Neutrophil (primary cell): ENCODE measurements at regions not wholly inside any gene's neighbourhood (a gene's known extent, or its start where the extent isn't known, plus 50 kb on each side); places are given as distances from the start of the nearest gene placed in this dataset.

Experiments
- H3K27ac ChIP-seq: fragments of 200-600 bp; sonication (generic); 2 replicates; pipeline ENCODE4 v1.5.1; 2016; ENCODE audit warnings: mild to moderate bottlenecking, moderate library complexity
- H3K27me3 ChIP-seq: fragments of 200-600 bp; sonication (generic); 2 replicates; pipeline ENCODE4 v1.6.0; 2016; ENCODE audit warnings: mild to moderate bottlenecking
- H3K36me3 ChIP-seq: fragments of 200-600 bp; sonication (generic); 2 replicates; pipeline ENCODE4 v1.5.1; 2017
- H3K4me1 ChIP-seq, 2 experiments: fragments of 200-600 bp in 1 of 2; sonication (generic) in 1 of 2; 1 replicate in 1 of 2; 2 replicates in 1 of 2; pipeline versions ENCODE4 v1.5.1 to v1.6.1; 2013 to 2016; ENCODE audit warnings: low read depth in 1 of 2, low read length in 1 of 2, mild to moderate bottlenecking in 1 of 2, moderate library complexity in 1 of 2; ENCODE audit not compliant: control insufficient read depth in 1 of 2, insufficient read depth in 1 of 2
- H3K4me3 ChIP-seq, 2 experiments: fragments of 200-600 bp in 1 of 2; sonication (generic) in 1 of 2; 1 replicate in 1 of 2; 2 replicates in 1 of 2; pipeline ENCODE4 v1.5.1; 2013 to 2016; ENCODE audit warnings: low read depth in 1 of 2, low read length in 1 of 2, mild to moderate bottlenecking in 1 of 2, moderate library complexity in 1 of 2
- H3K9me3 ChIP-seq: fragments of 200-600 bp; sonication (generic); 2 replicates; pipeline ENCODE4 v1.5.1; 2016
- CTCF ChIP-seq: fragments of 200-600 bp; sonication (generic); IDR thresholded peaks from 2 replicates; pipeline ENCODE4 v1.5.1; 2016; ENCODE audit warnings: antibody characterized with exemption

GRCh38 chr1:208432346-208432745, 188.2 kb upstream of the PLXNA2 start:
- TF ChIP-seq CTCF, result no peak

GRCh38 chr1:208433086-208433485, 188.9 kb upstream of the PLXNA2 start:
- no peaks in the 10 kb centered on the region for H3K9me3 ChIP-seq

More at GRCh38 chr1:208432346-208432745, 188.2 kb upstream of the PLXNA2 start:
- H3K4me1 ChIP-seq, result no peaks in the 10 kb centered on the region
- H3K36me3 ChIP-seq, result no peaks in the 10 kb centered on the region
- no peaks in the 10 kb centered on the region for H3K9me3 ChIP-seq
- H3K4me3 ChIP-seq, result no peak overlapping the region
- no peaks in the 10 kb centered on the region for H3K27me3 ChIP-seq
- no peak overlapping the region for H3K27ac ChIP-seq

GRCh38 chr1:208433971-208434370, 189.8 kb upstream of the PLXNA2 start:
- Histone ChIP-seq H3K4me3 (no peak overlapping the region), H3K4me1 (no peaks in the 10 kb centered on the region), H3K27me3 (no peaks in the 10 kb centered on the region), H3K9me3 (no peaks in the 10 kb centered on the region), H3K27ac (no peak overlapping the region), H3K36me3 (no peaks in the 10 kb centered on the region)
- TF ChIP-seq CTCF, result no peak

More at GRCh38 chr1:208433086-208433485, 188.9 kb upstream of the PLXNA2 start:
- Histone ChIP-seq H3K4me3 (no peak overlapping the region), H3K36me3 (no peaks in the 10 kb centered on the region), H3K27ac (no peak overlapping the region), H3K27me3 (no peaks in the 10 kb centered on the region), H3K4me1 (no peaks in the 10 kb centered on the region)
- TF ChIP-seq CTCF, result no peak

GRCh38 chr1:208437401-208437800, 193.2 kb upstream of the PLXNA2 start:
- no peak overlapping the region for H3K27ac ChIP-seq

GRCh38 chr1:208438112-208438699, 194.0 kb upstream of the PLXNA2 start:
- TF ChIP-seq CTCF, result no peak
- Histone ChIP-seq H3K36me3 (no peaks in the 10 kb centered on the region), H3K27me3 (no peaks in the 10 kb centered on the region), H3K4me3 (no peak overlapping the region), H3K9me3 (no peaks in the 10 kb centered on the region), H3K4me1 (no peaks in the 10 kb centered on the region), H3K27ac (no peak overlapping the region)

More at GRCh38 chr1:208437401-208437800, 193.2 kb upstream of the PLXNA2 start:
- no peaks in the 10 kb centered on the region for H3K36me3 ChIP-seq
- no peak for TF ChIP-seq CTCF
- no peaks in the 10 kb centered on the region for H3K4me1 ChIP-seq
- H3K9me3 ChIP-seq, result no peaks in the 10 kb centered on the region
- no peak overlapping the region for H3K4me3 ChIP-seq
- no peaks in the 10 kb centered on the region for H3K27me3 ChIP-seq
